HCT116 (cell line): ENCODE measurements at regions not wholly inside any gene's neighbourhood (a gene's known extent, or its start where the extent isn't known, plus 50 kb on each side); places are given as distances from the start of the nearest gene placed in this dataset.

Experiments
- ATAC-seq: fragments of 200-7000 bp; cut with Tn5 transposase; 2 replicates; pipeline ENCODE4 v1.9.1; 2020; ENCODE audit warnings: mild to moderate bottlenecking, moderate library complexity
- BruUV-seq: library from RNA; stranded (reverse); fragments of 400-500 nt; replicated peaks from 2 replicates; lab custom pipeline; 2021; lab: Mats Ljungman, UMichigan
- CTCF ChIA-PET: fragments of 300-600 bp; sonication (Branson Sonifier 250); formaldehyde crosslinking; loops from one replicate; lab custom pipeline; 2021; ENCODE audit warnings: antibody characterized with exemption; lab: Charles Lee
- POLR2A ChIA-PET: fragments of 300-600, 350-600 bp; sonication (Branson Sonifier 250); formaldehyde crosslinking; loops from one replicate; lab custom pipeline; 2021; ENCODE audit warnings: antibody characterized with exemption; lab: Charles Lee
- RAD21 ChIA-PET, 2 experiments: fragments of 300-600 bp; sonication (Branson Sonifier 250); formaldehyde crosslinking; loops; one replicate each; lab custom pipeline; 2023; ENCODE audit warnings: low total read pairs in 2 of 2; ENCODE audit not compliant: uncharacterized antibody in 2 of 2, unreplicated experiment in 2 of 2, low non-redundant PET in 1 of 2; lab: Charles Lee
- DNase-seq: peaks from one replicate; pipeline ENCODE4 v3.0.0-alpha.2; 2010; ENCODE audit warnings: low read depth, low spot score
- H2AFZ ChIP-seq: fragments of 200-600 bp; shearing (Covaris generic), sonication (generic); 2 replicates; pipeline ENCODE4 v1.6.1; 2017; ENCODE audit warnings: low read depth, mixed run types, mixed read lengths, antibody characterized with exemption, low read length; ENCODE audit not compliant: poor library complexity, severe bottlenecking
- H3K27ac ChIP-seq: 2 replicates; pipeline ENCODE4 v1.5.1; 2012; ENCODE audit warnings: low read depth, low read length
- H3K27me3 ChIP-seq: fragments of 200-600 bp; sonication (generic); 2 replicates; pipeline ENCODE4 v1.6.1; 2016; ENCODE audit warnings: mixed run types, low read length, mixed read lengths; ENCODE audit not compliant: insufficient read depth
- H3K36me3 ChIP-seq, 2 experiments: fragments of 200-500 bp in 1 of 2; fragments of 200-600 bp in 1 of 2; sonication (Bioruptor generic) in 1 of 2; sonication (generic) in 1 of 2; 2 replicates each; pipeline versions ENCODE4 v1.5.1 to v1.6.1; 2014 to 2016; ENCODE audit warnings: low read length in 2 of 2, inconsistent platforms in 1 of 2, mixed read lengths in 1 of 2, mixed run types in 1 of 2; ENCODE audit not compliant: insufficient read depth in 2 of 2, control insufficient read depth in 1 of 2
- H3K4me1 ChIP-seq, 2 experiments: fragments of 200-600 bp in 1 of 2; sonication (generic) in 1 of 2; 2 replicates each; pipeline versions ENCODE4 v1.5.1 to v1.6.1; 2012 to 2017; ENCODE audit warnings: low read length in 2 of 2, inconsistent platforms in 1 of 2, mild to moderate bottlenecking in 1 of 2, mixed read lengths in 1 of 2, mixed run types in 1 of 2, moderate library complexity in 1 of 2; ENCODE audit not compliant: insufficient read depth in 2 of 2, control insufficient read depth in 1 of 2
- H3K4me2 ChIP-seq: fragments of 200-600 bp; sonication (generic); 2 replicates; pipeline ENCODE4 v1.6.1; 2017; ENCODE audit warnings: mixed run types, low read length, mixed read lengths
- H3K4me3 ChIP-seq, 2 experiments: fragments of 200-600 bp in 1 of 2; sonication (generic) in 1 of 2; replicated peaks in 1 of 2; 2 replicates each; pipeline ENCODE4 v1.5.1; 2011 to 2016; ENCODE audit warnings: low read length in 2 of 2, control low read depth in 1 of 2, low read depth in 1 of 2, mild to moderate bottlenecking in 1 of 2, mixed read lengths in 1 of 2, mixed run types in 1 of 2
- H3K79me2 ChIP-seq: fragments of 200-600 bp; sonication (generic); 2 replicates; pipeline ENCODE4 v1.6.1; 2017; ENCODE audit warnings: mild to moderate bottlenecking, mixed run types, low read length, moderate library complexity, mixed read lengths; ENCODE audit not compliant: insufficient read depth
- H3K9ac ChIP-seq: fragments of 200-600 bp; sonication (generic); 2 replicates; pipeline ENCODE4 v1.6.1; 2016; ENCODE audit warnings: low read length, mixed read lengths
- H3K9me2 ChIP-seq: fragments of 200-600 bp; sonication (generic), shearing (Covaris generic); 2 replicates; pipeline ENCODE4 v1.6.1; 2017; ENCODE audit warnings: mixed run types, mild to moderate bottlenecking, moderate library complexity; ENCODE audit not compliant: insufficient read depth
- H3K9me3 ChIP-seq, 2 experiments: fragments of 200-500 bp in 1 of 2; fragments of 200-600 bp in 1 of 2; sonication (Bioruptor generic) in 1 of 2; sonication (generic) in 1 of 2; 2 replicates each; pipeline ENCODE4 v1.6.1; 2014 to 2017; ENCODE audit warnings: low read length in 2 of 2, mixed read lengths in 2 of 2, inconsistent platforms in 1 of 2, low read depth in 1 of 2, mild to moderate bottlenecking in 1 of 2, mixed run types in 1 of 2, moderate library complexity in 1 of 2; ENCODE audit not compliant: control insufficient read depth in 1 of 2, insufficient read depth in 1 of 2
- H4K20me1 ChIP-seq: fragments of 200-600 bp; sonication (generic), shearing (Covaris generic); 2 replicates; pipeline ENCODE4 v1.6.1; 2017; ENCODE audit warnings: mixed run types, mild to moderate bottlenecking, moderate library complexity; ENCODE audit not compliant: insufficient read depth
- ATF3 ChIP-seq: IDR thresholded peaks from 2 replicates; pipeline ENCODE4 v1.6.1; 2012
- CBX3 ChIP-seq: IDR thresholded peaks from 2 replicates; pipeline ENCODE4 v1.6.1; 2012; ENCODE audit warnings: low read depth
- CTCF ChIP-seq, 3 experiments: fragments of 200-600 bp in 1 of 3; sonication (generic) in 1 of 3; IDR thresholded peaks in 2 of 3; conservative IDR thresholded peaks in 1 of 3; 2 replicates each; pipeline ENCODE4 v1.5.1; 2012 to 2017; ENCODE audit warnings: low read depth in 2 of 3, low read length in 2 of 3, antibody characterized with exemption in 1 of 3, borderline replicate concordance in 1 of 3, control low read depth in 1 of 3, mild to moderate bottlenecking in 1 of 3, mixed read lengths in 1 of 3, mixed run types in 1 of 3, moderate library complexity in 1 of 3; ENCODE audit not compliant: insufficient read depth in 1 of 3
- EGR1 ChIP-seq: IDR thresholded peaks from 2 replicates; pipeline ENCODE4 v1.6.1; 2012; ENCODE audit warnings: low read depth
- ELF1 ChIP-seq: IDR thresholded peaks from 2 replicates; pipeline ENCODE4 v1.6.1; 2012; ENCODE audit warnings: low read depth, borderline replicate concordance
- EZH2phosphoT487 ChIP-seq: fragments of 200-600 bp; IDR thresholded peaks from 2 replicates; pipeline ENCODE4 v1.6.1; 2018; ENCODE audit warnings: antibody characterized with exemption, borderline replicate concordance
- JUND ChIP-seq: IDR thresholded peaks from 2 replicates; pipeline ENCODE4 v1.6.1; 2012
- POLR2A ChIP-seq: IDR thresholded peaks from 2 replicates; pipeline ENCODE4 v1.7.0; 2011; ENCODE audit warnings: borderline replicate concordance; ENCODE audit not compliant: insufficient read depth, insufficient read length; ENCODE audit errors: extremely low read depth
- RAD21 ChIP-seq: IDR thresholded peaks from 2 replicates; pipeline ENCODE4 v1.6.1; 2012; ENCODE audit warnings: low read depth, mild to moderate bottlenecking
- SP1 ChIP-seq: IDR thresholded peaks from 2 replicates; pipeline ENCODE4 v1.6.1; 2012; ENCODE audit warnings: low read depth
- SRF ChIP-seq: IDR thresholded peaks from 2 replicates; pipeline ENCODE4 v1.6.1; 2012; ENCODE audit warnings: low read depth
- YY1 ChIP-seq: IDR thresholded peaks from 2 replicates; pipeline ENCODE4 v1.6.1; 2011; ENCODE audit warnings: low read length, low read depth, moderate library complexity, mild to moderate bottlenecking; ENCODE audit not compliant: insufficient replicate concordance; ENCODE audit errors: extremely low read depth
- intact Hi-C: fragments of 100-400 bp; cut with micrococcal nuclease; formaldehyde crosslinking; loops from 2 replicates; pipeline ENCODE4 v1.10.0; 2022
- TF ChIP-seq, protein P1 (sequence below): IDR thresholded peaks from 2 replicates; pipeline ENCODE4 v1.6.1; 2012

DNA sequence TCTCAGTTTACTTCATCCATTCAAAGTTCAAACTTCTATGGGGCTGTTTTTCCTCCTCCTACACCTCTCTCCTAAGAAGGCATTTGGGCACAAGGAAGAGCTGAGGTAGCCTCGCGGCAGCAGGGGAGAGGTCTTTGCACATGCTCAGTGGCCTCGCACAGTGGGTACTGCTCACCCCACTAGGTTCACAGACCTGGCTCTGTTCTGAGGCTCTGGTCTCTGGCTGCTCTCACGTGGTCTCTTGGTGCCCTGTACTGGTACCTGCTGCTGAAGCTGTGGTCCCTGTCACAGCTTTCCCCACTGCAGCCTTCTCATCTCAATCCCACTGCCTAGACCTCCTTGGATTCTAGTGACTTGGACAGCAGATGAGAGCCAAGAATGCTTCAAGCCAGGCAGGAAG, 134.7 kb upstream of the CRY1 start:
- H3K4me1 ChIP-seq = peaks cover 7 to 11% of the 10 kb centered on the region in 2 experiments
- POLR2A ChIA-PET = no interaction called here
- H3K9ac ChIP-seq = no peak overlapping the region
- H3K4me3 ChIP-seq = no peak overlapping the region
- H3K9me3 ChIP-seq = no peaks in the 10 kb centered on the region
- no peaks in the 10 kb centered on the region for H3K27me3 ChIP-seq
- H3K4me2 ChIP-seq = no peak overlapping the region
- H3K9me2 ChIP-seq = no peaks in the 10 kb centered on the region
- no TSS peak for BruUV-seq
- TF ChIP-seq CBX3 (no peak), CTCF (IDR thresholded peaks at IDR 0.05 in 2 of 3, conservative IDR thresholded peaks at IDR 0.05 in 1 of 3; ENCODE audit: borderline replicate concordance in 1 of 3, insufficient read depth in 1 of 3, low read depth in 2 of 3, low read length in 2 of 3) (no peak), RAD21 (no peak), EZH2phosphoT487 (no peak), POLR2A (no peak)
- H3K79me2 ChIP-seq = no peaks in the 10 kb centered on the region
- no peaks in the 10 kb centered on the region for H3K36me3 ChIP-seq
- RAD21 ChIA-PET = no interaction called here
- H4K20me1 ChIP-seq = no peaks in the 10 kb centered on the region
- DNase-seq (no peak), ATAC-seq (no peak)
- no peak overlapping the region for H3K27ac ChIP-seq
- CTCF ChIA-PET = interaction anchor here (0.7 kb wide), 1 partner anchor 95 kb away, joined by 3 read pairs; no protein-coding TSS in a partner anchor
- no peak overlapping the region for H2AFZ ChIP-seq
- intact Hi-C loops = no loop called here

DNA sequence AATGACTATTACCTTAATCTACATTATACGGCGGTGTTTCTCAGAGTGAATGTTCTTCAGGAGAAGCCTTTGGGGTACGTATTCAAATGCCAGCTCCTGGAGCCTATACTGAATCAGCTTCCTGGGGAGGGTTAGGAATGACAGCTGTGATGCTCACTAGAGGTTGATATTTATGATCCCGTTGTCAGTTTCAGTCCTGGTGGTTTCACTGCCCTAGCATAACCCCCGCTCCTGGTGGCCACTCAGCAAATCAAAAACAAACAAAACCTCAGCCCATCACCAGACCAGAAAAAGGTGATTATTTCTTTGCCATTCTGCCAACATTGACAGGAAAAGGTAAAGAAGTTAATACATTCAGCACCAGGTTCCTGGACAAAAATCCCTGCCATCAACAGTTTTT, 136.5 kb upstream of the CRY1 start:
- H2AFZ ChIP-seq = no peak overlapping the region
- H3K9me2 ChIP-seq = no peaks in the 10 kb centered on the region
- DNase-seq (no peak), ATAC-seq (no peak)
- ChIA-PET RAD21 (no interaction called here), CTCF (no interaction called here), POLR2A (no interaction called here)
- no peaks in the 10 kb centered on the region for H3K9me3 ChIP-seq
- no peak overlapping the region for H3K4me3 ChIP-seq
- BruUV-seq = no TSS peak
- H3K4me2 ChIP-seq = no peak overlapping the region
- no peak overlapping the region for H3K9ac ChIP-seq
- intact Hi-C loops = no loop called here
- H4K20me1 ChIP-seq = no peaks in the 10 kb centered on the region
- no peak overlapping the region for H3K27ac ChIP-seq
- no peaks in the 10 kb centered on the region for H3K27me3 ChIP-seq
- peaks cover 7 to 11% of the 10 kb centered on the region in 2 experiments for H3K4me1 ChIP-seq
- no peaks in the 10 kb centered on the region for H3K79me2 ChIP-seq
- no peaks in the 10 kb centered on the region for H3K36me3 ChIP-seq
- TF ChIP-seq SRF (no peak), EZH2phosphoT487 (no peak), SP1 (no peak), YY1 (no peak), ATF3 (no peak), EGR1 (no peak), POLR2A (no peak), CBX3 (no peak), CTCF (IDR thresholded peaks at IDR 0.05 in 2 of 3, conservative IDR thresholded peaks at IDR 0.05 in 1 of 3; ENCODE audit: borderline replicate concordance in 1 of 3, insufficient read depth in 1 of 3, low read depth in 2 of 3, low read length in 2 of 3) (no peak), JUND (no peak), ELF1 (no peak)
- TF ChIP-seq, protein P1, sequence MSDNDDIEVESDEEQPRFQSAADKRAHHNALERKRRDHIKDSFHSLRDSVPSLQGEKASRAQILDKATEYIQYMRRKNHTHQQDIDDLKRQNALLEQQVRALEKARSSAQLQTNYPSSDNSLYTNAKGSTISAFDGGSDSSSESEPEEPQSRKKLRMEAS = no peak
